Uterus (tissue), 2 donors: ENCODE measurements at regions not wholly inside any gene's neighbourhood (a gene's known extent, or its start where the extent isn't known, plus 50 kb on each side); places are given as distances from the start of the nearest gene placed in this dataset.

ENCODE experiments used
- CTCF ChIP-seq, 4 experiments: fragments of 200-600 bp in 2 of 4; fragments of 450-650 bp in 2 of 4; sonication (generic) in 2 of 4; IDR thresholded peaks; one replicate each; pipeline ENCODE4 v1.5.1; 2016 to 2019; ENCODE audit warnings: antibody characterized with exemption in 4 of 4, mild to moderate bottlenecking in 2 of 4, moderate library complexity in 1 of 4
- POLR2A ChIP-seq, 2 donors: fragments of 450-650 bp; IDR thresholded peaks; one replicate each; pipeline ENCODE4 v1.6.1; 2016; ENCODE audit warnings: antibody characterized with exemption in 2 of 2, mild to moderate bottlenecking in 1 of 2, moderate library complexity in 1 of 2

DNA sequence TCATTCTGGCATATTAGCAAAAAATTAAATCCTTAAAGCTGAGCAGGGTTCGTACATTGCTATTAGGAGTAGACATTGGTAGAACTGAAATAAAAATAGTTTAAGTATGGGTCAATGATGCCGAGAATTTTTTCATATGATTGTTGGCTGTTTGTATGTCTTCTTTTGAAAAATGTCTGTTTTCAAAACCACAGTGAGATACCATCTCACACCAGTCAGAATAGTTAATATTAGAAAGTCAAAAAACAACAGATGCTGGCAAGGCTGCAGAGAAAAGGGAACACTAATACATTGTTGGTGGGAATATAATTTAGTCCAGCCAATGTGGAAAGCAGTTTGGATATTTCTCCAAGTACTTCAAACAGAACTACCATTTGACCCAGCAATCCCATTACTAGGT, 410.8 kb upstream of the TRIB2 start:
- TF ChIP-seq CTCF (IDR thresholded peaks at IDR 0.05) (no peak), POLR2A (IDR thresholded peaks at IDR 0.05) (no peak)
